ENCODE measurements at regions not wholly inside any gene's neighbourhood (a gene's known extent, or its start where the extent isn't known, plus 50 kb on each side); places are given as distances from the start of the nearest gene placed in this dataset.

DNA sequence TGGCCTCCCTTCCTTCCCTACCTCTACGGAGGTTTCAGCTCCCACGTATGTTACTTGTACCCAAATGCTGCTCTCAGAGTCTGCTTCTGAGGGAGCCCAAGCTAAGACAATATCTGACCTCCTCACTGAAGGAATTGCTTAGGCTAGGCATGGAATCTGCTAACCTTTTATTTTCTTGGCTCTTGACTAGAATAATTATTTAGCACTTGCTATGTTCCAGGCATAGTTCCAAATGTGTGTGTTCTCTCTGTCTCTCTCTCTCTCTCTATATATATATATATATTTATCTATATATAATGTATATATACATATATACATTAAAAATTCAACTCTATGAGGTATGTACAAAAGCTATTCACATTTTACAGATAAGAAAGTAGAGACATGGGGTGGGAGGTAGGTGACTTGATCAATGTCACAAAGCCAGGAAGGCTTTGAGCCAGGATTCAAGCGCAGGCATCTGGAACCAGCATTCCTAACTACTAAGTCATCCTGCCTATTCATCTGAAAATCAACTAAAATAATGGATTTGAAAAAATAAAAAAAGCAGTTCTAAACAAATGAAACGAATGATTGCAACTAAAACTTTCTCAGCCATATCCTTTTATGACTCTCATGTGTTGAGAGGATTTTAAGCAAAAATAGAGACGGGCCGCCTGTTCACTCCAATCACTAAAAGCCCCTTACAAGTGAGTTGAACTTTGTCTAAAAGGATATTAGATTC lies 189.7 kb upstream of the JAG1 start:
- TF ChIP-seq POLR2AphosphoS5 (IDR thresholded peaks at IDR 0.05; ENCODE audit: low read depth, low read length) = no peak
- no peak for TF ChIP-seq SPI1 (IDR thresholded peaks at IDR 0.05; ENCODE audit: low read depth, low read length)
- TF ChIP-seq POLR2A (IDR thresholded peaks at IDR 0.05; ENCODE audit: low read depth, low read length) = no peak
- no peak for TF ChIP-seq TAF1 (IDR thresholded peaks at IDR 0.05; ENCODE audit: low read depth, low read length)
- no peak for TF ChIP-seq PAX5 (IDR thresholded peaks at IDR 0.05; ENCODE audit: insufficient read depth, low read length, severe bottlenecking)
